Gastrocnemius medialis (tissue), 4 donors: ENCODE measurements at regions not wholly inside any gene's neighbourhood (a gene's known extent, or its start where the extent isn't known, plus 50 kb on each side); places are given as distances from the start of the nearest gene placed in this dataset.

Source experiments
- CTCF ChIP-seq, 5 experiments: fragments of 450-650 bp in 3 of 5; fragments of 200-600 bp in 2 of 5; sonication (generic) in 2 of 5; IDR thresholded peaks in 4 of 5; conservative IDR thresholded peaks in 1 of 5; 1 replicate in 4 of 5; 2 replicates in 1 of 5; pipeline ENCODE4 v1.5.1; 2016 to 2019; ENCODE audit warnings: antibody characterized with exemption in 5 of 5, mild to moderate bottlenecking in 3 of 5, moderate library complexity in 3 of 5
- POLR2A ChIP-seq, 2 donors: fragments of 450-650 bp; IDR thresholded peaks; one replicate each; pipeline ENCODE4 v1.6.1; 2017; ENCODE audit warnings: antibody characterized with exemption in 2 of 2, mild to moderate bottlenecking in 2 of 2, moderate library complexity in 2 of 2

- TF ChIP-seq CTCF (IDR thresholded peaks at IDR 0.05 in 4 of 5, conservative IDR thresholded peaks at IDR 0.05 in 1 of 5) (no peak), POLR2A (IDR thresholded peaks at IDR 0.05) (no peak)
These were observed 65.2 kb upstream of the GJA5 start for GRCh38 chr1:147825586-147825985.
